Neuron (in vitro differentiated cells): ENCODE measurements at regions not wholly inside any gene's neighbourhood (a gene's known extent, or its start where the extent isn't known, plus 50 kb on each side); places are given as distances from the start of the nearest gene placed in this dataset.

ENCODE experiments used
- H2AFZ ChIP-seq: one replicate; pipeline ENCODE4 v1.6.1; 2013; ENCODE audit warnings: low read depth, mild to moderate bottlenecking, inconsistent platforms, low read length, moderate library complexity
- H3K27me3 ChIP-seq: one replicate; pipeline ENCODE4 v1.6.1; 2013; ENCODE audit warnings: low read length; ENCODE audit not compliant: insufficient read depth
- H3K36me3 ChIP-seq: one replicate; pipeline ENCODE4 v1.6.1; 2013; ENCODE audit warnings: low read length; ENCODE audit not compliant: insufficient read depth
- H3K4me1 ChIP-seq: one replicate; pipeline ENCODE4 v1.6.1; 2013; ENCODE audit warnings: low read length; ENCODE audit not compliant: insufficient read depth
- H3K4me3 ChIP-seq: 2 replicates; pipeline ENCODE4 v1.5.1; 2013; ENCODE audit warnings: mild to moderate bottlenecking, low read length, moderate library complexity
- H3K9me3 ChIP-seq: one replicate; pipeline ENCODE4 v1.6.1; 2013; ENCODE audit warnings: low read length

DNA sequence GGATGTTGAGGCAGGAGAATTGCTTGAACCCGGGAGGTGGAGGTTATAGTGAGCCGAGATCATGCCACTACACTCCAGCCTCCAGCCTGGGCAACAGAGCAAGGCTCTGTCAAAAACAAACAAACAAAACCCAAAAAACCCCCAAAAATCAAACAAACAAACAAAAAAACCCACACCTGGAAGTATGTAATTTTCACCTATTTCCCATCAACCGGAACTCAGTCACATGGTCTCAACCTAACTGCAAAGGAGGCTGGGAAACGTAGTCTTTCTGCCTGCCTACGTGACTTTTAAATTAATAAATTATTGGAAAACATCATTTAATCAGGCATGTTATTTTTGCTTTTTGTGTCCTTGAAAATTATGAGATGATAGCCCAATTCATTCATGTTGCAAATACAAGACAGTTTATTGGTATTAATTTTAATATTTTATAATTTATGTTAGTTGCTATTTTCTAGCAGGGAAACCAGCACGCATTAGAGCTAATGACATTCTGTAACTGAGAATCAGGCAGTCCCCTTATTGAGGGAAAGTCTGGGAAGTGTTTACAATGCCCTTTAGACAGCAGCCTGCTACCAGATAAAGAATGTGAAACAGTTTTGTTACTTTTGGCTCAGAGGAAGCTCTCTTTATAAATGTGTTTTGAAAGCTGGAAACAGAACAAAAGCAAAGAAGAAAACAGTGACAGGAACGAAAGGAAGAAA, 110.3 kb downstream of the NXNL2 start:
- Histone ChIP-seq H3K36me3 (no peaks in the 10 kb centered on the region), H3K4me3 (no peak overlapping the region), H2AFZ (no peak overlapping the region), H3K4me1 (peaks cover 9% of the 10 kb centered on the region), H3K27me3 (peaks cover 2% of the 10 kb centered on the region), H3K9me3 (peaks cover 4% of the 10 kb centered on the region)

DNA sequence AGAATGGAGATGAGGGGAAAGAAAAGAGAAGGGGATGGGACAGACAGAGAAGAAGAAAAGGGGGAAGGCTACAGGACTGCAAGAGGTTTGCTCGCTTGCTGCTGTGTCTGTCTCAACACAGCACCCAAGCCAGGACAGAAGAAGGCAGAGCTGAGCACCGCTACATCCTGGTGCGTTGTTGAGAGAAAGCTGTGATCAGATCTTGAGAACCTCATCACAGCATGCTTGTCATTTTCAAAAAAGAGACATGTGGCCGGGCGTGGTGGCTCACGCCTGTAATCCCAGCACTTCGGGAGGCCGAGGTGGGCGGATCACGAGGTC, 110.9 kb downstream of the NXNL2 start:
- H2AFZ ChIP-seq: no peak overlapping the region
- no peak overlapping the region for H3K4me3 ChIP-seq
- H3K4me1 ChIP-seq: peaks cover 9% of the 10 kb centered on the region
- no peaks in the 10 kb centered on the region for H3K36me3 ChIP-seq
- H3K27me3 ChIP-seq: peaks cover 2% of the 10 kb centered on the region
- peaks cover 4% of the 10 kb centered on the region for H3K9me3 ChIP-seq

DNA sequence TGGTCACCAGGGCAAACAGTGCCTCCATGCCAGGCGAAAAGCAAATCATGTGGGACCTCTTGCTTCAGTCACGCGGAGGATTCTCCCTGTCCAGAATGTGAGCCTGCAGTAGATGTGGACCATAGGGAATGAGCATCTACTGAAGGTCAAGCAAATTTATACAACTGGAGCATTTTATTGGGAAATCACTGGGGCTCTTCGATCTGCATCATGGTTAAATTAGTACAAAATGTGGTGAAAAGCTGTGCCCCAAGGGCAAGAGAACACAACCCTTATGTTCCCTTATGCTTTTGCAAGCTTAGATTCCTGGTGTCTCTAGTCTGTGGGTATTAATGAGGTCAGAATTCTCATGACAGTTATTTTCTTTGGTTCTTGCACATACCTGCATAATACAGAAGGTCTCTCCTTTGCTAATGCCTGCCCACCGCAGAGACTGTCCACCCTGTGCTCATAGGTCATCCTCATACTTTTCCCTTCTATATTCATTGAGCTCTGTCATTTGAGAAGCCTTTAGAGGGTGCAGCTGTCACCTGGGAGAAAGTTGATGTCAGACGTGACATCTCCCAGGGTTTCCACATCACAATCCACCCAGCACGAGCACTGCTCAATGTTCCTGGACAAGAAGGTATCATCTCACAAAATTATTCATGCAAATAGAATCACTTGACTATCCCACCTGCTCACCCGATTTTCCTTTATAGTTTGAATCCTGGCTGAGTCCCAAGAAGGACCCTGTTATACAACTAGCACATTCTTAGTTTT, 111.7 kb downstream of the NXNL2 start:
- Histone ChIP-seq H3K9me3 (peaks cover 4% of the 10 kb centered on the region), H3K36me3 (no peaks in the 10 kb centered on the region), H3K4me3 (no peak overlapping the region), H3K4me1 (peaks cover 9% of the 10 kb centered on the region), H2AFZ (no peak overlapping the region), H3K27me3 (peaks cover 2% of the 10 kb centered on the region)

DNA sequence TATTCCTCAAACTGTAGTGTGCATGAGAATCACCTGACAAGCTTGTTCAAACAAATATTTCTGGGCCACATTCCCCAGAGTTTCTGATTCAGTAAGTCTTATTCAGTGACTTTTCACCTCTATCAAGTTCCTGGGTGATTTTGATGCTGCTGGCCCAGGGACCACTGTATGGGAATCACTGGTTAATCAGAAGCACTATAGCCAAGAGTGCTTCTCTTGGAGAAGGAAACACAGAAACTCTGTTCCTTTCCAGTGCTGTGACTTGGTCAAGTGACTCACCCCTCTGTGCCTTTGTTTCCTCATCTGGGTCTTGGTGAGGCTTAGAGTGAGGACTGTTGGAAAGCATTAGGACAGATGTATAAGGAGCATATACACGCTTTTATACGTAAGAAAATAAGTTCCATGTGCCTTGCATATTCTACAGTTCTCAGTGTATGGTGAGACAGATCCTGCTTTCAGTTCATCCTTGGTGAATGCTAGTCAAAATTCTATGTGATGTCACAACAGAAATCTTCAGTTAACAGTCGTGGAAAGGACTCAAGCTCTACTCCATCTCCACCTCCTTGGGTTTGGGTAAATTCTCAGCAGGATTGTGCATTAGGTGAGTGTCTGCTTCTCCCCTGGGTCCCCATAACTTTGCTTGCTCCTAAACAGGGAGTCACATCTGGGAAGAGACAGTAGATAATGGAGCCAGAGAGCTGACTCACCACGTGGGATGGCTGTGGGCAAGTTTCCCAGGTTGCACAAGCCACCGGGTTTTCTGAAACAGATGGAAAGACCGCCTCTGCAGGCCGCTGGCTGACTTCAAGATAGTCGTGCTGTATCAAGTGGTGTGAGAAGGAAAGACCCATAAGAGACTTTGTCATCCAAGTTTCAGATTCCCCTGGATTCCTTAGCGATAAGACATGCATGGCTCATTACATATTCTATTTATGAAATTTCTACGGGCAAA, 117.0 kb downstream of the NXNL2 start:
- no peak overlapping the region for H2AFZ ChIP-seq
- H3K36me3 ChIP-seq: no peaks in the 10 kb centered on the region
- peaks cover 2% of the 10 kb centered on the region for H3K27me3 ChIP-seq
- H3K9me3 ChIP-seq: no peaks in the 10 kb centered on the region
- no peak overlapping the region for H3K4me3 ChIP-seq
- H3K4me1 ChIP-seq: no peaks in the 10 kb centered on the region

DNA sequence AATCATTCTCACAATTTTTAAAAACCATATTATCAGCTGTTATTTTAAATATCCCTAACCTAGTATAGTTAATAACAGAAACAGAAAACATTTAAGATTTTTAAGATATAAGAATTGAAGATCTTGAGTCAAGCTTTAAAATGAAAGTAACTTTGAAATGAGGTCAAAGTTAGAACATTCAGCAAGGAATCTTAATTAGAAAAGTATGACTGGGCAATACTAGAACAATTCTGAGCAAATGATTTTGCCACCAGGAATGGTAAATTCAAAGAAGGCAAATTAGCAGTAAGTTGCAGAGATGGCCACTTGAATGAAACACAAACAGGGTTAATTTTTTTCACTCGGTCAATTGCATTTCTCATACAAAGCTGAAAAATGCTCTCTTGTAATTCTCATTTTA, 117.9 kb downstream of the NXNL2 start:
- Histone ChIP-seq H3K27me3 (peaks cover 2% of the 10 kb centered on the region), H3K36me3 (no peaks in the 10 kb centered on the region), H3K9me3 (no peaks in the 10 kb centered on the region), H2AFZ (no peak overlapping the region), H3K4me1 (no peaks in the 10 kb centered on the region), H3K4me3 (no peak overlapping the region)

DNA sequence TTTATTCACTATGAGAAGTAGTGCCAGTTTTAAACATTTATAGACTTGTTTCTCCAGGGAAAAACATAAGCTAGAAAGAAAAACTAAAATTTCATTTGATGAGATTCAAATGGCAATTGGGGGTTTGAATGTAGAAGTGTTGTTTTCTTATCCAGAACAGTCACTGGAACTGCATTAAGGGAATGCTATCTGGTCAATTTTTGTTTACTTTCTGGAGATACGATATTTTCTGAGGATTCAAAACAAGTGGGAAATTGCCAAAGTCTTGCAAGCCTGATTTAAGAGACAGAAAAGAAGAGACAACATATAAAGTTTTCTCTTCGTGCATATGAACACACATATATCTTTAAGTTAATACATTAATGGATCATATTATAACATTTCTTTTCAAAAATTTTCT, 118.4 kb downstream of the NXNL2 start:
- no peaks in the 10 kb centered on the region for H3K4me1 ChIP-seq
- H3K4me3 ChIP-seq: no peak overlapping the region
- no peaks in the 10 kb centered on the region for H3K36me3 ChIP-seq
- H3K27me3 ChIP-seq: no peaks in the 10 kb centered on the region
- no peaks in the 10 kb centered on the region for H3K9me3 ChIP-seq
- no peak overlapping the region for H2AFZ ChIP-seq

DNA sequence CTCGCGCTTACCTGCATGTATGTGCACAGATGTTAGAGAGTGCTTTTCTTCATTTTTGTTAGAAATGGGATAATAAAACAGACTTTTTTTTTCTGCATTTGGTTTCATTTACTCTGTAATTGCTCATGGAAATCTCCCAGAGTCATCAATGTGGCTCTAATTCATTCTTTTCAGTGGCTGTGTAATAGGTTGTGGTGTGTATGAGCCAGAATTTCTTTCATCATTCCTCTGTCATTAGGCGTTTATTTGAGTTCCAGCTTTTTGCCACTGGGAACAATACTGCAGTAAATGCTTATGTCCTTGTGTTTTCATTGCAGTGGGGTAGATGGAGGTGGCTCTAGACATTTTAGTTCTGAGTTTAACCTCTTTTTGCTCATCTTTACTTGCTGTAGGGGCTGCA, 118.9 kb downstream of the NXNL2 start:
- no peaks in the 10 kb centered on the region for H3K9me3 ChIP-seq
- no peaks in the 10 kb centered on the region for H3K36me3 ChIP-seq
- H3K4me3 ChIP-seq: no peak overlapping the region
- no peaks in the 10 kb centered on the region for H3K4me1 ChIP-seq
- H3K27me3 ChIP-seq: no peaks in the 10 kb centered on the region
- no peak overlapping the region for H2AFZ ChIP-seq

DNA sequence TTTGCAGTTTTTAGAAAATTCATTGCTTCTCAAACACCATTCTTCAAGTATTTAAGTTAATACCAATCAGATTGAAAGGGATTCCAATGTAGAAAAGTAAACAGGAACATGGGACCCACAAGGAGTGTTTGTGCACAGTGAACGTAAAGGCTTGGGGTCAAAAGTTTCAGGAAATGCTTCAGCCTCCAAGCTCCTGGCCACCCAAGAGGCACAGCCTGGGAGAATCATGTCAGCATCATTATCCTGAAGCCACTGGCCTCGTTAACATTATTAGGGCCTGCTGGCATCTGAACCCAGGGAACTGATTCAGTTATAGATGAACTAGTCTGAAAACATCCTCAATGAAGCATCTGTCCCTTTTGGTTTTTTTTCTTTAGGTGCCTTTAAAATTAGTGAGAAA, 122.9 kb downstream of the NXNL2 start:
- Histone ChIP-seq H3K36me3 (no peaks in the 10 kb centered on the region), H3K4me3 (no peak overlapping the region), H2AFZ (no peak overlapping the region), H3K4me1 (no peaks in the 10 kb centered on the region), H3K27me3 (no peaks in the 10 kb centered on the region), H3K9me3 (no peaks in the 10 kb centered on the region)

DNA sequence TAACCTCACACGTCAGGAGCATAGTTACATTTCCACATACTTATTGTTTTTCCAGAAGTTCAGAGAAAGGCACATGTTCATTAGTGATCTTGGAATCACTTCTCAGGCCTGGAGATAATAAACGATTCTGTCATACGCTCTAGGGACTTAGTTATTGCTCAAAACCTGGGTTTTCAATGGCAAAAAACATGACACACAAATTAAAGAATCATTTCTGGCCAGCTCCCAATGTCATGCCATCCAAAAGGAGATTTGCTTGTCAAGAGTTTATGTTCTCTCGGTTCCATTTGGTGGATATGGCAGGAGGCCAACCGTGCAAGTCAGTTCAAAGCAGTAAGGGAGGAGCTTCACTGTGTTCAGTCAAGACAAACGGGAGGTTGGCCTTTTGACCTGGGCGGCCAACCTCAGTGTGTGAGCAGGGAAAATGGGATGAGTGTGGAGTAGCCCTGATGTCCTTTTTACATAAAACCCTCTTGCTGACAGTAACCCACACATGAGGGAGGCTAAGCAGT, 123.4 kb downstream of the NXNL2 start:
- Histone ChIP-seq H3K4me1 (no peaks in the 10 kb centered on the region), H3K4me3 (no peak overlapping the region), H3K9me3 (no peaks in the 10 kb centered on the region), H3K36me3 (no peaks in the 10 kb centered on the region), H2AFZ (no peak overlapping the region), H3K27me3 (no peaks in the 10 kb centered on the region)

DNA sequence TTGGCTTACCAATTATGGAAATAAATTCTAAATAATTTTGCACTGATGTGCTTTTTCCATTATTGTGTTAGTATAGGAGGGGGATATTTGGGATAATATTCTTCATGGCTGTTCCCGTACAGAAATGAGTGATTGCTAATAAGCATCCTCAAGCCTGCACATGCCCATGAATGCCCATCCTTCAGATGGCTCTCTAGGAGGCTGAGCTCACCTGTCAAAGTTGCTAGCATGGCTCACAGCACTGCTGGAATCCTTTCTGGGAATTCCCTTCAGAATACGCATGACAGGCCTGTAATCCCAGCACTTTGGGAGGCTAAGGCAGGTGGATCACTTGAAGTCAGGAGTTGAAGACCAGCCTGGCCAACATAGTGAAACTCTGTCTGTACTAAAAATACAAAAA, 124.1 kb downstream of the NXNL2 start:
- no peaks in the 10 kb centered on the region for H3K27me3 ChIP-seq
- H3K4me1 ChIP-seq: no peaks in the 10 kb centered on the region
- no peaks in the 10 kb centered on the region for H3K9me3 ChIP-seq
- no peak overlapping the region for H3K4me3 ChIP-seq
- no peak overlapping the region for H2AFZ ChIP-seq
- H3K36me3 ChIP-seq: no peaks in the 10 kb centered on the region

DNA sequence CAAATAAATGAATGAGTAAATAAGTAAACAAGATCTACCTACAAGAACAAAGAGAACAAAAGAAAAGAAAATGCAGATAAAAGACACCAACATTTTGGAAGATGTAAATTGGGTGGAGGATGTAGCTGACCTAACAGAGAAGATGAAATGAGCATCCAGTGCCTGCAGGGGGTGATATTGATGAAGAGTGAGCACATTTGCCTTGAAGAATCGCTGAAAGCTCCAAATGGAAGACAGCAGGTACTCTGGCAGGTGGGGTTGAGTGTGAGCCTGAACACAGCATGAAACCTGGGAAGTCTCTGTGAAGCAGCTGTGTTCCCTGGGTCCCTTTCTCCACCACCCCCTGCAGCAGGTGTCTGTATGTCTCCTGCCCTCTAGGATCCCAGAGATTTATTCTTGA, 125.6 kb downstream of the NXNL2 start:
- Histone ChIP-seq H3K27me3 (no peaks in the 10 kb centered on the region), H3K4me1 (no peaks in the 10 kb centered on the region), H2AFZ (no peak overlapping the region), H3K36me3 (no peaks in the 10 kb centered on the region), H3K4me3 (no peak overlapping the region), H3K9me3 (no peaks in the 10 kb centered on the region)

DNA sequence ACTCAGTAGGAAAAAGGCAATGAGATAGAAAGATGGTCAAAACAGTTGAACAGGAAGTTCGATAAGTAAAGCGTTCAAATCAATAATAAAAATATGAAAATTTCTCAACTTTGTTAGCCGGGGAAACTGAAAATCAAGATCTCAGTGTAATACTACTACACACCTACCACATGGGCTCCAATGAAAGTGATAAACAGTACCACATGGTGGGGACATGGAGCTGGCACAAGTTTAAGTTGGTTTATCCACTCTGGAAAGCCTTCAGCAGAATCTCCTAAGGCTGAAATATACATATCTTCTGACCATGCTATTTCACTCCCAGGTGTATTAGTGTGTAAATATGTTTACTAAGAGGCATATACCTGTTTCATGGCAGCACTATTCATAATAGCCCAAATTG, 126.8 kb downstream of the NXNL2 start:
- Histone ChIP-seq H3K4me3 (no peak overlapping the region), H2AFZ (no peak overlapping the region), H3K36me3 (no peaks in the 10 kb centered on the region), H3K9me3 (no peaks in the 10 kb centered on the region), H3K27me3 (no peaks in the 10 kb centered on the region), H3K4me1 (no peaks in the 10 kb centered on the region)
